AML-193 (cell line): ENCODE measurements at regions not wholly inside any gene's neighbourhood (a gene's known extent, or its start where the extent isn't known, plus 50 kb on each side); places are given as distances from the start of the nearest gene placed in this dataset.

Experiments
- DNase-seq, 2 experiments: peaks; one replicate each; lab custom pipeline; 2025; lab: John Stamatoyannopoulos, UW

- no peak for DNase-seq
These were observed 1526.3 kb downstream of the AACS start for GRCh38 chr12:126591533-126591932.

DNA sequence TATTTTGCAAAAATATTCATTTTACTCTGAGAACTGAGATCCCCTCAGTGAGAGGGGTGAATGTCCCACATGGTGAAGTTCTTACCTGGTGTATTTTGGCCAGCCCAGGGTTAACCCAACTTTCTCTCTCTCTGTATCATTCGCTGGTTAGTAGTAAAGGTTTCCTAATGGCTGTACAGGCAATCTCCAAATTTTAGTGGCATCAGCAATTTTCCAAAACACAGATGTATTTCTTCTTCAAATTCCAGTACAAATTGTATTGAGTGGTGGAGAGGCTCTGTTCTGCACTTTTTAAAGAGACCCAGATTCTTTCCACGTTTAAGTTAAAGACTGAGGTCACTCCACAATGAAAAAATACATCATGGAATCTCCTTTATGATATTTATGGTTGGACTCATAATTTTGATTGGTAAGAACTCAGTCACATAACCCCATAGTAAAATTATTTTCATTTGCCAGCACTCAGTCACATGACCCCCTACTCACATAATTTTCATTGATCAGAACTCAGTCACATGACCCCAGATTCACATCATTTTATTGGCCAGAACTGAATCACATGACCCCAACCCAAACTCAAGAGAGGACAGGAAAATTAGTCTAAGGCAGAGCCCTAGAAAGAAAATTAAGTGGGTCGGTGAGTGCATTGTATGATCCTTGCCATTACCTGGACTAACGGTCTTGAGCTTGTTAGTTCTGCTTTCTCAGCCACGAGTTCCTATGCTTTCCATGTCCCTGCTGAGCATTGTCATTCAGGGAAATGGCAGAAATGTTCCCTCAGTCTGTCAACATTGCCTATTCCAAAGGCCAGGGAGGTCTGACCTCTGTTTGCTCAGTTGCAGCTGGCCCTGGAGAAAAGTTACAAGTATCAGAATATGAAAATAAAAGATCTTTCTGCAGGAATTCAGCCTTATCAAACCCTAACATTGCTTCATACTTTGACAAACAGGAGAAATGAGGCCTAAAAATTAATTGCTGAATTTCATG, 1536.2 kb downstream of the AACS start:
- no peak for DNase-seq

DNA sequence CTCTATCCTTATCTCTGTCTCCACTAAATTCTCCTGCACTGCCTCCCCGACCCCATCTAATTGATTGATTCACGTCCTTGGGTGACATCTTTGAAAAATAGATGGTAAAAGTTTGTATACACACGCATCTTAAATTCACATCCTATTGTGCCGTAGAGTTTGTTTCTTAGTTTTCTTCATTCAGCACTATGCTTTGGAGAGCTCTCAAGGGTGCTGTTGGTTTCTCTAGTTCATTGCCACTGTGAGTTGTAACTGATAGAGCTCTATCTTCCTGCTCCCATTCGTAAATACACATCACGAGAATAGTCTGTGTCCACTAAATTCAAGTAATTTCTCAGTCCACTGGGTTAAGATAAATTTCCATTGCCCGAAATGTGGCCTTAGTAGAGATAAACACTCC, 1537.4 kb downstream of the AACS start:
- no peak for DNase-seq

DNA sequence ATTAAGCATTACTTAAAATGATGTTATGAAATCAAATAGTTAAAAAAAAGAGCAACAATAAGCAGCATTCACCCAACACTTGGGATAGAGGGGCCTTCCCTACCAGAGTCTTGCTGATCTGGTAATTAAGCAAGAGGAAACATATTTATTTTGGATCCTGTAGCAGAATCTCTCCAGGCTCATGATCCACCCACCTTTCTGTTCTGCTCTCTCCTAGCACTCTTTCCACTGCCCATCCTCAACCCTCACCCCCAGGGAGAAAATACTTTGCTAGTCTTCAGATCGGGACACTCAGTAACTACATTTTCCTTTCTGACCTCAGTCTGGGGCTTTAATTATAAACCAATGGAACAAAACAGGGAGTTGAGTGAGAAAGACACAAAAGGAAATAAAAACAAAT, 1541.9 kb downstream of the AACS start:
- no peak for DNase-seq

DNA sequence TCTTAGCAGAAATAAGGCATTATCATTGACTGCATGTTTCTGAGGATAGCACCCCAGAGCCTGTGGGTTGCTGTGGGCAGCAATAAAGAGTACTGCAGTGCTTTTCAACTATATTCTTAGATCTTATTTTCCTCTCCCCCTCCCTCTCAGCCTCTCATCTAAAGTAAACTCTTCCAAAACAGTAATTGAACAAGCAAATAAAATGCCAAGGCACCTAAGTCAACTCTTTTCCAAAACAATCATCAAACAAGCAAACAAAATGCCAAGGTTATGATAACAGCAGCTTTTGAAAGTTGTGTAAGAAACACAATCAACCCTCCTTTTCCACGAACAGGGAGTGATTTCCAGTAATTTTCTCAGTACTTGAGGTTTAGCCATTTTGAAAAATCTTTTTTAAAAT, 1542.6 kb downstream of the AACS start:
- no peak for DNase-seq

GRCh38 chr12:126608607-126609175, 1543.5 kb downstream of the AACS start:
- no peak for DNase-seq

GRCh38 chr12:126616441-126616840, 1551.2 kb downstream of the AACS start:
- no peak for DNase-seq

DNA sequence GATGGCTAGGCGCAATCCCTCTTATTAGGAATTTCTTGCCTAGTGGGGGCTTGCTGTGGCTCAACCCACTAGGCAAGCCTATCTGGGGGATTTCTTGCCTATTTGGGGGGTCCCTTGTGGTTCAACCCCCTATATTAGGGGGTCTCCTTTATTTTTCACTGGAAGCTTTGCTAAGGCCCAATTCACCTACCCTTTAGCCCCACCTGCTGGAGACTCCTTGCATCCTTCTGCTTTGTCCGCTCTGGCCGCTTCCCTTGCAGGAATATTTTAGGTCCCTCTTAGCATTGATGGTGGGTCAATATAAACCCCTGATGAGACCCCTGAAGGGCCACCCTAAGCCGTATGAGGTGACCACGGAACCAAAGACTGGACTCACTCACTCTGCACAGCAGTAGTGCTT, 1552.1 kb downstream of the AACS start:
- DNase-seq = no peak

DNA sequence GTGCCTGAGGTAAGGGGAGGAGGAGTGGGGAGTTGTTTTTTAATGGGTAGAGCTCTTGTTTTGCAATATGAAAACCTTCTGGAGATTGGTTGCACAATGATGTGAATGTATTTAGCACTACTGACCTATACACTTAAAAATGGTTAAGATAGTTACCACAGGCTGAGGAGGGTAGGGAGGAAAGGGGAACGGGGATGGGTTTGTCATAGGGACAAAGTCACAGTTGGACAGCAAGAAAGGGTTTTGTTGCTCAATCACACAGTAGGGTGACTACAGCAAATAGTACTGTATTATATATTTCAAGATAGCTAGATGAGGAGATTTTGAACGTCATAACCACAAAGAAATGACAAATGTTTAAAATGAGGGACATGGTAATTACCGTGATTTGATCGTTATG, 1562.4 kb downstream of the AACS start:
- no peak for DNase-seq

- no peak for DNase-seq
These were observed 1571.6 kb downstream of the AACS start for GRCh38 chr12:126636821-126637220.

DNA sequence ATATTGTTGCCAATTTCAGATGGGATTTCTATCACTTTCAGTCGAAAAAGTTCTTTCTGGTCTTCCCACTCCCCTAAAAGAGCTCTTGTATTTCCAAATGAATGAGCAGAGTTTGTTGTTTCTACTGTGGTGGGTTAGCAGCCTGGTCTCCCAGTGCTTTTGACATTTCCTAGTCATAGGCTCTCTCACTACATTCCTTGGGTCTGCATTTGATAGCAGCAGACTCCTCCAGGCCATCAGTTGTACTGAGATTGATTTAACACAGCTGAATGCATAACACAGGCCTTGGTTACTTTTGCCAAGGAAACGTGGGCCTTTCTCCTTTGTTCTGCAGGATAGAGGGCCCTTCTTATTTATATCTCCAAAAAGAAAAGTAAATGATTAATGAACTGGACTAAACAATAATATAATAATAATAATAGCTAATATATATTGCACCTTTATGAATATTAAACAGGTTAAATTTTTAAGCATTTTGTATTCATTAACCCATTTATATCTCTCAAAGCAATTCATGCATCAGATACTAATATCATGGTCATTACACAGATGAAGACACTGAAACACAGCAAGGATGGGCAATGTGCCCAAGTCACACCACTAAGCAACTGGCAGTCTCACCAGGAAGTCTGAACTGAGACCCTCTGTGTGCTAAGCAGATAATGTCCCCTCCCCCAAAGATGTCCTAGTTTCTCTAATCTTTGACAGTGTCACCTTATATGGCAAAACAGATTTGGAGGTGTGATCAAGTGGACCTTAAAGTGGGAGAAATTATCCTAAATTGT, 1579.2 kb downstream of the AACS start:
- no peak for DNase-seq

DNA sequence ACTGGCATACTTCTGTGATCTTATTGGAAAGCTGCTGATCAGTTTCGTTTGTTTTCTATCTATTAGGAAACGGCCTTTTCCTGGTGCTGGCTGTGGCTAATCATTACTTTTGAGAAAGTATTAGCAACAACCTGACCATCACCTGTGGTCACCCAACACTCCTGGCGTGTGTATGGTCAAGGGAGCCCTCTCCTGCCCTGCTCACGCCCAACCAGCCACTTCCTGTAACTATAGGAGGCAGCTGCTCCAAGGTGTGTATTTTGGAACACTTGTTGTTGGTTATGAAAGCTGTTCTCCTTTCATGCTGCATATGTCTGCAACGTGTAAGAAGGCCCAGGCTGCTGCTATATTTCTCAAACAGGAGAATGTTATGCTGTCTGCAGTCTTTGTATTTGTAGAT, 1582.8 kb downstream of the AACS start:
- DNase-seq = no peak

DNA sequence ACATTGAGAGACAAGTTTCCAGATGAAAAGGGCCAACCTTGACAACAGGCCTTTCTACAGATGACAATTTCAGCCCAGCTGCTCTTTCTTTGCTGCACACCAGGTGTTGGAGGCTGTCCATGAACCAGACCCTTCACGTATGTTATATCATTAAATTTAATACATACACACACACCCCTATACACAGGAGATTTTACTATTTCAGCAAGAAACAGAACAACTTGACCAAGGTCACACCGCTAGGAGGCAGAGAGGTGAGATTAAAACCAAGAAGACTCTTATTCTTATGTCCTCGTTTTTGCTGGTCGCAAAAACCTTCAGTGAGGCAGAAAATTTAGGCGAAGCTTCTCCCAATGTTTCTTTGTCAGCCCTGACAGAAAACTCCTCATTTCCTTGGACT, 1585.9 kb downstream of the AACS start:
- DNase-seq = no peak

DNA sequence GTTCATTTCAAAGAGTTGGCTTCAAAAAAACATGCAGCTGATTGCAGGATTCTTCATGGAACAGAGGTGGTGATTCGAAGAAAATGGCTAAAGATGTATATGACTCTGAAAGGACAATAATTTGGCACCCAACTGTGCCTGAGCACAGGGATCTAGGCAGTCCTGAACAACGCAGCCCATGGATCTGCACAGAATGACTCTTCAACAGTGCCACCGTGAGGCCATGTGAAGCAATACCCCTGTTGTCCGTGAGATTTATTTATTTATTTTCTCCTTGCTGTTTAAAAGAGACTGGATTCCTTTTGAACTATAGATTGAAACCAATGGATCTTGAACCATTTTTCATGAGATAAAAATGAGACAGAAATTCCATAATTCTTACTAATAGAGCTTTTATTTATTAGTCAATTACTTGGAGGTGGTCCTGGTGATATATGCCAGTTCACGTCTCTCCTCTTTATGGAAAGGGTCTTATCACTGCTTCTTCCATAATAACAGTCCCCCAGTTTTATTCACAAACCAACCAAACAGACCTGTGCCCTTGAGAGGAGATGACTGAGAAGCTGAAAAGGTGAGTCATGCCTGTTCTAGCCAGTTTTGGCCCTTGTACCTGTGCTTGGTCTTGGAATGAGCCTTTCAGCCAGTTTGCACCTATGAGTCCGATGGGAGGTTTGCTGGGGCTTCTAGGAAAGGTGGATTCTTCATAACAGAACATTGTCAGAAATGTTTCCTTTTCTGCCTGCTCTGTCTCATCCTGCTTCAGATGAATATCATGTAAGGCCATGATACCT, 1598.3 kb downstream of the AACS start:
- DNase-seq = peak in 1 of 2 experiments; percentile 1

GRCh38 chr12:126667339-126667738, 1599.6 kb upstream of the TMEM132C start:
- no peak for DNase-seq

DNA sequence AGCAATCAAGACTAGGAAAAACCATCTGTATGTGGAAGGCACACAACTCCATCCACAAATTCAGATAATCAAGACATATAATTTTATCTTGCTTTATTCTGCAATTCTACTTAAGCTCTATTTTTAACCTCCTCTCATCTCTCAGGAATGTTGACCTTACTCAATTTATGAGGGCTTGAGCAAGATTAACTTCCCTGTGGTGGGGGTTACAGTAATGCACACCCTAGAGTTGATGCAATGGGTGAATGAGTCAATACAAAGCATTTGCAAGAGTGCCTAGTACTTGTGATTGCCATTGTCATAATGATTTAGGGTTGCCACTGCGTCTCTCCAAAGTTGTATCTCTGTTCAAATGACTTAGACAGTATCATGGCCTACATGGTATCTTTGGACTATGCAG, 1598.4 kb upstream of the TMEM132C start:
- DNase-seq = no peak

DNA sequence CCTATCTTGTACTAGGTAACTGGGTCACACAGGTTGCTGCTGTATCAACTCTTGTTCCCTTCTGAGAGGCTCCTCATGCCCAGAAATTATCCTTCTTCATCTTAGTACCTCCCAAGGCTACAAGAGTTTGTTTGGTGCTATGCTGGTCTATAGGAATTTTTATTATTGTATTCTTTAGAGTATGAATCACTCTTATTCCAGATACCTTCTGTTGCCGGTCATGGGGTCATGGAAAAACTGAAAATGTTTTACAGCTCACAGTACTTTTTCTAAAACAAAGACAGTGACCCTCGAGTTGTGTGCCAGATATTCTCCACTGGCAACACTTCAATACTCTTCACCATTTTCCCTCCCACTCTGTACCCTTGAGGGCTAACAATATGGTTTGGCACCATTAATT, 1598.0 kb upstream of the TMEM132C start:
- no peak for DNase-seq

- DNase-seq = no peak
These were observed 1590.5 kb upstream of the TMEM132C start for GRCh38 chr12:126676434-126676833.

DNA sequence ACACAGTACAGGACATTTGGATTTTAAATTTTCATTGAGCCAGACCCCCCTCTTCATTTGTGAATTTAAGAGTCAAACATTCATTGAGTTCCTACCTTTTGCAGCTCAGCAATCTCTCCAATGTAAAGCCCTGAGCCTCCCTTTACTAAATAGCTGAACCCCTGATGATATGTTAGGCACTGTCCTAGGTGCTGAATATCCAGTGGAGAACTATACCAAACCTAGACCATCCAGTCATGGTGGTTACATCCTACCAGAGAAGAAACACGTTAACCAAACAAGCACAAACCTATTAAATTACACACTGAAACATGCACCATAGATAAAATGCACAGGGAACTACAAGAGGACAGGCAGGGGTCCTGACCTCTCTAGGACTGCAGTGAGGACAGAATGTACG, 1585.3 kb upstream of the TMEM132C start:
- DNase-seq = no peak

DNA sequence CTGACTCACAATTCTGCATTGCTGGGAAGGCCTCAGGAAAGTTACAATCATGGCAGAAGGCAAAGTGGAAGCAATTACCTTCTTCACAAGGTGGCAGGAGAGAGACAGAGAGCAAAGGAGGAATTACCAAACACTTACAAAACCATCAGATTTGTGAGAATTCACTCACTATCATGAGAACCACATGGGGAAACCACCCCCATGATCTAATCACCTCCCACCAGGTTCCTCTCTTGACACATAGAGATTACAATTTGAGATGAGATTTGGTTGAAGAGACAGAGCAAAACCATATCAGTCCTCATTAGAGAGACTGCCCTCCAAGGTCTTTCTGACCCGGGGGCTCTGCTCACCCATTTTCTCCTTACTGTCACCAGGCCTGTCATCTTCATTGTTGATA, 1582.3 kb upstream of the TMEM132C start:
- DNase-seq = no peak

DNA sequence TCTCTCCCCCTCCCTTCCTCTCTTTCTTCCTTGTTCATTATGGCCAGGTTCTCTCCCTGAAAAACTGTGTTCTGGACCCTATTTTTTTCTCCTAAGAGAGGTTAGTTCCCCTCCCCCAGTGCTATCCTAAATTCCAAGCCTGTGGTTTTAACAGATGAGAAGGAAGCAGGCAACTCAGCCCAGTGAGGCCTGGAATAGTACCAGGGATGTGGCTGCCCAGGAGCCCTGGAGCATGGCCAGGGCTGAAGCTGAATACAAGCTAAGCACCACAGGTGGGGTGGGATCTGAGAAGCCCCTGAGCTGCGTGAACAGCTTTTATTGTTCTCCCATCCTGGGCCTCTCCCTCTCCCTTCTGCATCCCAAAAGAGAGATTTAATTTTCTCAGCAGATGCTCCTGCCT, 1581.3 kb upstream of the TMEM132C start:
- DNase-seq = no peak

DNA sequence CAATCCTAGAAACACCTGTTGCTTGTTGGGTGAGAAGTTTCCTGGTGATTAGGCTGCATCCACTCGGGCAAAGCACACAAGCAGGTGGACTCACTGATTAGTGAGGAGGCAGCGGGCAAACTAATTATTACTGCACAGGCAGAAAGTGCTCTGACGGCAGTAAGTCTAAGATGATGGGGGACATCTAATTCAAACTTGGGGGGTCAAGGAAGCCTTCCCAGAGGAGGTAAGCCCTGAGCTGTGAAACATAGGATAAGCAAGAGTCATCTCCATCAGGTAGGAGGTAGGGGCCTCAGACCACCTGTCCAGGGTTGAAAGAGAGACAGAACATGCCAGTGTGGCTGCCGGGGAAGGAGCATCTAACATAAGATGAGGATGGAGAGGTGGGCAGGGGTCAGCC, 1578.4 kb upstream of the TMEM132C start:
- no peak for DNase-seq
